HEK293T (cell line): ENCODE measurements at regions not wholly inside any gene's neighbourhood (a gene's known extent, or its start where the extent isn't known, plus 50 kb on each side); places are given as distances from the start of the nearest gene placed in this dataset.
"Not testable (repeated sequence)": the region's sequence is repeated elsewhere in the genome, so short reads cannot be mapped to it uniquely, and the experiment has no call there.

Experiments used
- BHLHE40 ChIP-seq: fragments of 450-650 bp; IDR thresholded peaks from 2 replicates; pipeline ENCODE4 v1.6.1; 2016; ENCODE audit warnings: mild to moderate bottlenecking, moderate library complexity, borderline replicate concordance
- HDGF ChIP-seq: fragments of 450-650 bp; IDR thresholded peaks from 2 replicates; pipeline ENCODE4 v1.6.1; 2017; ENCODE audit warnings: antibody characterized with exemption, borderline replicate concordance
- NFRKB ChIP-seq: fragments of 450-650 bp; IDR thresholded peaks from 2 replicates; pipeline ENCODE4 v1.6.1; 2016; ENCODE audit warnings: mild to moderate bottlenecking, moderate library complexity

GRCh38 chr9:39663713-39664112 is 308.2 kb downstream of the SPATA31A1 start:
- not testable (repeated sequence) for TF ChIP-seq BHLHE40, HDGF, NFRKB
